Nephron (organoid): ENCODE measurements at regions not wholly inside any gene's neighbourhood (a gene's known extent, or its start where the extent isn't known, plus 50 kb on each side); places are given as distances from the start of the nearest gene placed in this dataset.

ENCODE experiments used
- H3K27ac Mint-ChIP-seq, 3 experiments: 2 replicates each; pipeline ENCODE4 v1.8.0; 2020; ENCODE audit warnings: mixed read lengths in 3 of 3, mild to moderate bottlenecking in 2 of 3, moderate library complexity in 1 of 3
- H3K27me3 Mint-ChIP-seq: 2 replicates; pipeline ENCODE4 v1.8.0; 2021; ENCODE audit warnings: low read depth, mild to moderate bottlenecking, moderate library complexity, mixed read lengths
- H3K36me3 Mint-ChIP-seq: 2 replicates; pipeline ENCODE4 v1.8.0; 2020; ENCODE audit warnings: low read depth, mixed read lengths
- H3K4me1 Mint-ChIP-seq: 2 replicates; pipeline ENCODE4 v1.8.0; 2020; ENCODE audit warnings: mixed read lengths
- H3K4me3 Mint-ChIP-seq, 3 experiments: 2 replicates each; pipeline ENCODE4 v1.8.0; 2020; ENCODE audit warnings: mild to moderate bottlenecking in 3 of 3, mixed read lengths in 3 of 3, moderate library complexity in 2 of 3
- H3K9me3 Mint-ChIP-seq: 2 replicates; pipeline ENCODE4 v1.8.0; 2020; ENCODE audit warnings: mixed read lengths
- TF ChIP-seq, protein P1 (sequence below), 3 experiments: fragments of 200-600 bp; sonication (generic); IDR thresholded peaks; one replicate each; pipeline ENCODE4 v1.5.0; 2021; ENCODE audit warnings: antibody characterized with exemption in 3 of 3; ENCODE audit not compliant: unreplicated experiment in 3 of 3

DNA sequence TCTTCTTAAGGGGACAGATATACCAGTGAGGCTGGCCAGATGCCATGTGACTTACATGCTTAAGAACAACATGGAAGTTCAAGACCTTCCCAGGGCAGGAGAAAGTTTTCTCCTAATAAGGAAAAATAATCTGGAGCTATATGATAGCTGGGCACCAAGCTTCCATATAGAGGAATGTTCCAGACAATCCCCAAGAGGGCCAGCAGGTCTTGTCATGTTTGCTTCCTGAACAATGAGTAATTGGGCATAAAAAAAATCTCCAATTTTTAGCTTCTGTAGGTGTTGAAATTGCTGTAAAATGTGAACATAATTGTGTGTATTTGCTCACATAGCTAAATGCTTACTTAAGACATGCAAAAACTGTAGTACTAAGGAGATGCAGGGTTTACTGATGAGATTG, 809.5 kb upstream of the PIK3C3 start:
- TF ChIP-seq, protein P1, sequence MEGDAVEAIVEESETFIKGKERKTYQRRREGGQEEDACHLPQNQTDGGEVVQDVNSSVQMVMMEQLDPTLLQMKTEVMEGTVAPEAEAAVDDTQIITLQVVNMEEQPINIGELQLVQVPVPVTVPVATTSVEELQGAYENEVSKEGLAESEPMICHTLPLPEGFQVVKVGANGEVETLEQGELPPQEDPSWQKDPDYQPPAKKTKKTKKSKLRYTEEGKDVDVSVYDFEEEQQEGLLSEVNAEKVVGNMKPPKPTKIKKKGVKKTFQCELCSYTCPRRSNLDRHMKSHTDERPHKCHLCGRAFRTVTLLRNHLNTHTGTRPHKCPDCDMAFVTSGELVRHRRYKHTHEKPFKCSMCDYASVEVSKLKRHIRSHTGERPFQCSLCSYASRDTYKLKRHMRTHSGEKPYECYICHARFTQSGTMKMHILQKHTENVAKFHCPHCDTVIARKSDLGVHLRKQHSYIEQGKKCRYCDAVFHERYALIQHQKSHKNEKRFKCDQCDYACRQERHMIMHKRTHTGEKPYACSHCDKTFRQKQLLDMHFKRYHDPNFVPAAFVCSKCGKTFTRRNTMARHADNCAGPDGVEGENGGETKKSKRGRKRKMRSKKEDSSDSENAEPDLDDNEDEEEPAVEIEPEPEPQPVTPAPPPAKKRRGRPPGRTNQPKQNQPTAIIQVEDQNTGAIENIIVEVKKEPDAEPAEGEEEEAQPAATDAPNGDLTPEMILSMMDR (IDR thresholded peaks at IDR 0.05; ENCODE audit: unreplicated experiment in 3 of 3), result no peak
- peaks cover 15% of the 10 kb centered on the region for H3K4me1 Mint-ChIP-seq
- H3K36me3 Mint-ChIP-seq, result no peaks in the 10 kb centered on the region
- H3K27me3 Mint-ChIP-seq, result no peaks in the 10 kb centered on the region
- H3K4me3 Mint-ChIP-seq, result no peak overlapping the region
- H3K9me3 Mint-ChIP-seq, result no peaks in the 10 kb centered on the region
- no peak overlapping the region for H3K27ac Mint-ChIP-seq

DNA sequence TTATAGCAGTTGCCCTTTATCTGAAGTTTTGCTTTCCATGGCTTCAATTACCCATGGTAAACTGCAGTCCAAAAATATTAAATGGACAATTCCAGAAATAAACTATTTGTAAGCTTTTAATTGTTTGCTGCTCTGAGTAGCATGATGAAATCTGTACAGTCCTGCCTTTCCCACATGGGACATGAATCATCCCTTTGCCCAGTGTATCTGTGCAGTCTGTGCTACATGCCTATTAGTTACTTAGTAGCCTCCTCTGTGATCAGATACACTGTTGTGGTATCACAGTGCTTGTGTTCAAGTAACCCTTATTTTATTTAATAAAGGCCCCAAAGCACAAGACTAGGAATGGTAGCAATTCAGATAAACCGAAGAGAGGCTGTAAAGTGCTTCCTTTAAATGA, 810.6 kb upstream of the PIK3C3 start:
- Mint-ChIP-seq H3K4me1 (peaks cover 15% of the 10 kb centered on the region), H3K27ac (no peak overlapping the region), H3K27me3 (no peaks in the 10 kb centered on the region), H3K4me3 (no peak overlapping the region), H3K36me3 (no peaks in the 10 kb centered on the region), H3K9me3 (no peaks in the 10 kb centered on the region)
- TF ChIP-seq, protein P1 (IDR thresholded peaks at IDR 0.05; ENCODE audit: unreplicated experiment in 3 of 3), result no peak

DNA sequence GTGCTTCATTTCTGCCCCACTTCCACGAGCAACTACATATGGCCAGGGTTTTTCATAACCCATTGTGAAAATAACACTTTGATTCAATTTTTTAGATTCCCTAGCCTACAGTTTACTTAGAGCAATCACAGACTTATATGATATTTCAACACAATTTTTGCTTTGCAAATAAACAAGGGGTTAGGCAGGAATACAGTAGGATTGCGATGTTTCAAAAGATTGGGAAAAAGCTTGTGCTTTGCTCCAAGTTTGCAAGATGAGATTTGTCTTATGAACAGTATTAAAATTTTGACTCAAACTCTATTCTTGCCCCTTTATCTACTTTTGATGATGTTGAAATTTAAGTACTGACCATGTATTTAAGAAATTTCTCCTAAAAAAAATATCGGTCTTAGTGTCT, 814.5 kb upstream of the PIK3C3 start:
- H3K27me3 Mint-ChIP-seq, result no peaks in the 10 kb centered on the region
- H3K36me3 Mint-ChIP-seq, result no peaks in the 10 kb centered on the region
- peak overlapping the region in 1 of 3 experiments; percentile 87 for H3K27ac Mint-ChIP-seq
- TF ChIP-seq, protein P1 (IDR thresholded peaks at IDR 0.05; ENCODE audit: unreplicated experiment in 3 of 3), result no peak
- H3K4me3 Mint-ChIP-seq, result no peak overlapping the region
- H3K4me1 Mint-ChIP-seq, result no peaks in the 10 kb centered on the region
- H3K9me3 Mint-ChIP-seq, result no peaks in the 10 kb centered on the region

DNA sequence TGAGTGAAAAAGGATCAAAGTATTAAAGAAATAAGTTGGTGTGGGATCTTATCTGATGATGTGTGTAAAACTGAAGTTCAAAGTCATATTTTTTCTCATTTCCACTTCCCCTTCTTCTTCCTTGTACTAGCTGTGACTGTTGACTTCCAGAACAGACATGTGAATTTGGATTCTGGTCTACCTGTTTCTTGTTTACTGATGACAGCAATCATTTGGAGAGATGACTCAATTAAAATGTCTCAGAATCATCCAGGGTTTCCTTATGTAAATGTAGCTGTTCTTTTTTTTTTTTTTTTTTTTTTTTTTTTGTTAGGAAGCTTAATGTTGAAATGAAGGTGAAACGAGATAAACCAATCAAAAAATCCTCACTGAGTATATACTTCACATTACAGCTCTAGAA, 819.9 kb upstream of the PIK3C3 start:
- Mint-ChIP-seq H3K36me3 (peaks cover 4% of the 10 kb centered on the region), H3K27ac (no peak overlapping the region), H3K9me3 (no peaks in the 10 kb centered on the region), H3K27me3 (no peaks in the 10 kb centered on the region), H3K4me3 (no peak overlapping the region), H3K4me1 (no peaks in the 10 kb centered on the region)
- TF ChIP-seq, protein P1 (IDR thresholded peaks at IDR 0.05; ENCODE audit: unreplicated experiment in 3 of 3), result no peak

DNA sequence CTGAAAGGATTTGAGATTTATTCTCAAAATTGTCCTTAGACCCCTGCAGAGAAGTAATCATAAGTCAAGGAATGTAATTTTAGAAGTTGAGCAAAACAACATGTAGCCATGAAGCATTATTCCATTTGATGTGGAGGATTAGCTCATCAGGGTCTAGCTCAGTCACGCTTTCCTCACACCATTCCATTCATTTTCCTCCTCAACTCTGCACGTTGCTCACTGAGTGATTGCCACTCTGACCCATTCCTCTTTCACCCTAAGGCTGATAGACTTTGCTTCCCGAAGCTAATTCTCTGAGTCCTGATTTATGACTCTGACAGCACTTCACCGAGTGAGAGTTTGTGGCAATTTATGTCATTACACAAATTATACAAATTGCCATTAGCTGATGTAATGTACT, 820.6 kb upstream of the PIK3C3 start:
- TF ChIP-seq, protein P1 (IDR thresholded peaks at IDR 0.05; ENCODE audit: unreplicated experiment in 3 of 3), result no peak
- H3K27me3 Mint-ChIP-seq, result no peaks in the 10 kb centered on the region
- H3K36me3 Mint-ChIP-seq, result peaks cover 4% of the 10 kb centered on the region
- H3K4me1 Mint-ChIP-seq, result no peaks in the 10 kb centered on the region
- H3K27ac Mint-ChIP-seq, result peak overlapping the region in 2 of 3 experiments; percentile 48 to 66
- H3K9me3 Mint-ChIP-seq, result no peaks in the 10 kb centered on the region
- no peak overlapping the region for H3K4me3 Mint-ChIP-seq

DNA sequence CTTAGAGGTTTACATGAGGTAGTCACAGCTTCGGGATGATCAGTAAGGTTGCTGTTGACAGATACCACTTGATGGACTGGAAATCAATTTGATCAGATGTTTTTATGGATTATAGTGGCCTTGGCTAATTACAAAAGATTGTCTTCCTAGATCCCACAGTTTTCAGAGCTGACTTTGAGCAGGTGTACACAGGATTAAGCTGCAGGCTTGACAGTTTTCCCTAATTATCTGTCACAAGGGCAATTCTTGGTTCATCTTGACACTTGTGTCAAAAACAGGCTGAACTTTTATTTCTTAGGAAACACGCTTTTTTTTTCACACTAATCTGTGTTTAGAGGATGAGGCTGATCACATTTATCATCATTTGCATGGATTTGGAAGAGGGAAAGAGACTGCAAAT, 824.0 kb upstream of the PIK3C3 start:
- Mint-ChIP-seq H3K27me3 (no peaks in the 10 kb centered on the region), H3K4me1 (peaks cover 10% of the 10 kb centered on the region), H3K9me3 (peaks cover under 1% of the 10 kb centered on the region), H3K27ac (no peak overlapping the region), H3K36me3 (peaks cover 4% of the 10 kb centered on the region), H3K4me3 (no peak overlapping the region)
- TF ChIP-seq, protein P1 (IDR thresholded peaks at IDR 0.05; ENCODE audit: unreplicated experiment in 3 of 3), result no peak
